Neural cell (in vitro differentiated cells): ENCODE measurements at regions not wholly inside any gene's neighbourhood (a gene's known extent, or its start where the extent isn't known, plus 50 kb on each side); places are given as distances from the start of the nearest gene placed in this dataset.

Source experiments
- H2AFZ ChIP-seq: fragments of 200-600, 300-800 bp; sonication (generic), shearing (Covaris generic); 2 replicates; pipeline ENCODE4 v1.6.0; 2014; ENCODE audit warnings: low read depth, mild to moderate bottlenecking, antibody characterized with exemption, low read length, moderate library complexity
- H3F3A ChIP-seq: fragments of 200-600 bp; shearing (Covaris generic); 2 replicates; pipeline ENCODE4 v1.6.1; 2016; ENCODE audit warnings: mild to moderate bottlenecking, moderate library complexity, mixed read lengths, antibody characterized with exemption, low read length; ENCODE audit not compliant: insufficient read depth, poor library complexity, severe bottlenecking
- H3K27ac ChIP-seq: fragments of 200-600, 300-800 bp; sonication (generic), shearing (Covaris generic); 2 replicates; pipeline ENCODE4 v1.5.1; 2014; ENCODE audit warnings: mild to moderate bottlenecking, low read length, moderate library complexity
- H3K27me3 ChIP-seq: fragments of 300-800, 200-600 bp; sonication (generic), shearing (Covaris generic); 2 replicates; pipeline ENCODE4 v1.6.0; 2014; ENCODE audit warnings: mild to moderate bottlenecking, low read depth, low read length, moderate library complexity; ENCODE audit not compliant: insufficient read depth
- H3K36me3 ChIP-seq: fragments of 300-800, 200-600 bp; sonication (generic), shearing (Covaris generic); 2 replicates; pipeline ENCODE4 v1.5.1; 2014; ENCODE audit warnings: mild to moderate bottlenecking, antibody characterized with exemption, low read length, moderate library complexity; ENCODE audit not compliant: insufficient read depth
- H3K4me2 ChIP-seq: fragments of 300-800, 200-600 bp; sonication (generic), shearing (Covaris generic); 2 replicates; pipeline ENCODE4 v1.6.0; 2014; ENCODE audit warnings: mild to moderate bottlenecking, low read length
- H3K4me3 ChIP-seq: fragments of 300-800, 200-600 bp; sonication (generic), shearing (Covaris generic); 2 replicates; pipeline ENCODE4 v1.5.1; 2014; ENCODE audit warnings: mild to moderate bottlenecking, low read length, moderate library complexity
- H3K79me2 ChIP-seq: fragments of 200-600 bp; shearing (Covaris generic); replicated peaks from 2 replicates; pipeline ENCODE4 v1.6.0; 2014; ENCODE audit warnings: mild to moderate bottlenecking, low read length, moderate library complexity; ENCODE audit not compliant: insufficient read depth
- H3K9ac ChIP-seq: fragments of 300-800, 200-600 bp; sonication (generic), shearing (Covaris generic); 2 replicates; pipeline ENCODE4 v1.6.1; 2016; ENCODE audit warnings: mild to moderate bottlenecking, low read length, mixed read lengths
- H3K9me2 ChIP-seq: fragments of 200-600 bp; shearing (Covaris generic); 2 replicates; pipeline ENCODE4 v1.6.1; 2016; ENCODE audit warnings: mild to moderate bottlenecking, low read length, mixed read lengths; ENCODE audit not compliant: insufficient read depth
- H3K9me3 ChIP-seq: fragments of 200-600, 300-800 bp; sonication (generic), shearing (Covaris generic); 2 replicates; pipeline ENCODE4 v1.6.1; 2016; ENCODE audit warnings: mild to moderate bottlenecking, mixed run types, low read length, moderate library complexity, mixed read lengths
- H4K20me1 ChIP-seq: fragments of 200-600 bp; shearing (Covaris generic); 2 replicates; pipeline ENCODE4 v1.6.1; 2016; ENCODE audit warnings: mild to moderate bottlenecking, mixed run types; ENCODE audit not compliant: insufficient read depth
- CTCF ChIP-seq: fragments of 450-650 bp; IDR thresholded peaks from 2 replicates; pipeline ENCODE4 v1.5.1; 2014; ENCODE audit warnings: antibody characterized with exemption, mild to moderate bottlenecking, moderate library complexity; ENCODE audit not compliant: poor library complexity, severe bottlenecking
- EP300 ChIP-seq: fragments of 450-650 bp; conservative IDR thresholded peaks from 2 replicates; pipeline ENCODE4 v1.6.1; 2014; ENCODE audit warnings: antibody characterized with exemption, mild to moderate bottlenecking, moderate library complexity; ENCODE audit not compliant: poor library complexity, severe bottlenecking
- EZH2 ChIP-seq: fragments of 200-600, 300-800 bp; shearing (Covaris generic), sonication (generic); IDR thresholded peaks from 2 replicates; pipeline ENCODE4 v1.6.1; 2014; ENCODE audit warnings: antibody characterized with exemption, low read length, borderline replicate concordance, mild to moderate bottlenecking; ENCODE audit not compliant: insufficient read depth, poor library complexity, severe bottlenecking
- MXI1 ChIP-seq: fragments of 450-650 bp; conservative IDR thresholded peaks from 2 replicates; pipeline ENCODE4 v1.6.1; 2014; ENCODE audit warnings: antibody characterized with exemption, mild to moderate bottlenecking; ENCODE audit not compliant: poor library complexity, severe bottlenecking
- POLR2AphosphoS5 ChIP-seq: IDR thresholded peaks from 2 replicates; pipeline ENCODE4 v1.6.1; 2012
- RAD21 ChIP-seq: fragments of 450-650 bp; conservative IDR thresholded peaks from 2 replicates; pipeline ENCODE4 v1.6.1; 2014; ENCODE audit warnings: antibody characterized with exemption, mild to moderate bottlenecking, moderate library complexity
- REST ChIP-seq: IDR thresholded peaks from 2 replicates; pipeline ENCODE4 v1.6.1; 2012; ENCODE audit warnings: borderline replicate concordance
- SMC3 ChIP-seq: fragments of 450-650 bp; conservative IDR thresholded peaks from 2 replicates; pipeline ENCODE4 v1.6.1; 2014; ENCODE audit warnings: antibody characterized with exemption, mild to moderate bottlenecking, moderate library complexity; ENCODE audit not compliant: poor library complexity
- TAF1 ChIP-seq: IDR thresholded peaks from 2 replicates; pipeline ENCODE4 v1.6.1; 2012; ENCODE audit warnings: low read depth

GRCh38 chr2:196257086-196257485 is 85.7 kb upstream of the STK17B start:
- Histone ChIP-seq H3K79me2 (no peaks in the 10 kb centered on the region), H3K36me3 (no peaks in the 10 kb centered on the region), H3K4me2 (no peak overlapping the region), H4K20me1 (no peaks in the 10 kb centered on the region), H3K9ac (no peak overlapping the region), H3K9me3 (no peaks in the 10 kb centered on the region), H3K9me2 (no peaks in the 10 kb centered on the region), H3K27me3 (no peaks in the 10 kb centered on the region), H3K27ac (no peak overlapping the region), H3F3A (no peaks in the 10 kb centered on the region), H3K4me3 (no peak overlapping the region), H2AFZ (no peak overlapping the region)
- no peak for TF ChIP-seq SMC3
- no peak for TF ChIP-seq REST
- TF ChIP-seq TAF1, result no peak

GRCh38 chr2:196258407-196258806 is 87.0 kb upstream of the STK17B start:
- Histone ChIP-seq H3K27me3 (no peaks in the 10 kb centered on the region), H3K9ac (no peak overlapping the region), H3K4me2 (no peak overlapping the region), H3K79me2 (no peaks in the 10 kb centered on the region), H3K9me2 (no peaks in the 10 kb centered on the region), H2AFZ (no peak overlapping the region), H3K9me3 (no peaks in the 10 kb centered on the region), H3F3A (no peaks in the 10 kb centered on the region), H4K20me1 (no peaks in the 10 kb centered on the region), H3K27ac (no peak overlapping the region), H3K4me3 (no peak overlapping the region), H3K36me3 (no peaks in the 10 kb centered on the region)
- TF ChIP-seq EZH2 (no peak), POLR2AphosphoS5 (no peak), CTCF (no peak), MXI1 (no peak), REST (no peak), EP300 (no peak), RAD21 (no peak), TAF1 (no peak), SMC3 (no peak)
